NT2/D1 (cell line): ENCODE measurements at regions not wholly inside any gene's neighbourhood (a gene's known extent, or its start where the extent isn't known, plus 50 kb on each side); places are given as distances from the start of the nearest gene placed in this dataset.

Experiments
- SUZ12 ChIP-seq: IDR thresholded peaks from 2 replicates; pipeline ENCODE4 v1.6.1; 2011; ENCODE audit not compliant: insufficient read length, insufficient read depth; ENCODE audit errors: extremely low read depth
- YY1 ChIP-seq: IDR thresholded peaks from 2 replicates; pipeline ENCODE4 v1.6.1; 2011; ENCODE audit not compliant: insufficient read length, insufficient read depth
- ZNF274 ChIP-seq: IDR thresholded peaks from 2 replicates; pipeline ENCODE4 v1.6.1; 2011; ENCODE audit warnings: mild to moderate bottlenecking, low read depth, low read length

DNA sequence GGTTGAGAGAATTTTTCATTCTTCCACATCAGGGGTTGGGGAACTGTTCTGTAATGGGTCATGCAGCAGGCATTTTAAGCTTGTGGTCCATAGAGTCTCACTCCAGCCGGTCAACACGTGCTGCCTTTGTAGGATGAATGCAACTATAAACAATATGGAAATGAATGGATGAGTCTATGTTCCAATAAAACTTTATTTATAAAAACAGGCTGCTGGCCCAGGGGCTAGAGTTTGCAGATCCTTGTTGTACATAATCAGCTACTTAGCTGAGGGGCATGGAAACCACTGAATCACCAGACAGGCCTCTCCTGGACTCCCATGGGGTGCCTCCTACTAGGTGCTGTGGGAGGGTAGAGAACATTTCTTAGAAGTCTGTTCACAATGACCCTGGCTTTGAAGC, 243.4 kb downstream of the BMP7 start:
- TF ChIP-seq YY1 (no peak), SUZ12 (no peak), ZNF274 (no peak)
